Activated CD8-positive, alpha-beta T cell treated with anti-CD3 and anti-CD28 coated beads, Interleukin-2, amount 10 ng/mL, durations not matched to agents 7 days and 5 days (primary cell): ENCODE measurements at regions not wholly inside any gene's neighbourhood (a gene's known extent, or its start where the extent isn't known, plus 50 kb on each side); places are given as distances from the start of the nearest gene placed in this dataset.
"Not testable (repeated sequence)": the region's sequence is repeated elsewhere in the genome, so short reads cannot be mapped to it uniquely, and the experiment has no call there.

Experiments used
- ATAC-seq: fragments of 150-1000 bp; cut with Tn5 transposase; one replicate; pipeline ENCODE4 v1.10.0; 2021; ENCODE audit warnings: moderate library complexity
- CTCF ChIA-PET: fragments of 350-600 bp; sonication (Branson Sonifier 250); formaldehyde crosslinking; loops from one replicate; lab custom pipeline; 2021; ENCODE audit warnings: antibody characterized with exemption; lab: Charles Lee
- POLR2A ChIA-PET: fragments of 350-600 bp; sonication (Branson Sonifier 250); formaldehyde crosslinking; loops from one replicate; lab custom pipeline; 2021; ENCODE audit warnings: antibody characterized with exemption; lab: Charles Lee
- DNase-seq: peaks from one replicate; pipeline ENCODE4 v3.0.0-alpha.2; 2020
- H3K27ac Mint-ChIP-seq: one replicate; pipeline ENCODE4 v1.8.0; 2021; ENCODE audit warnings: mild to moderate bottlenecking, mixed read lengths
- H3K27me3 Mint-ChIP-seq: one replicate; pipeline ENCODE4 v1.8.0; 2021; ENCODE audit warnings: low read depth, mixed read lengths
- H3K36me3 Mint-ChIP-seq: one replicate; pipeline ENCODE4 v1.8.0; 2021; ENCODE audit warnings: low read depth, mixed read lengths
- H3K4me1 Mint-ChIP-seq: one replicate; pipeline ENCODE4 v1.8.0; 2021; ENCODE audit warnings: low read depth, mixed read lengths
- H3K4me3 Mint-ChIP-seq: one replicate; pipeline ENCODE4 v1.8.0; 2021; ENCODE audit warnings: mild to moderate bottlenecking, mixed read lengths
- H3K9me3 Mint-ChIP-seq: one replicate; pipeline ENCODE4 v1.8.0; 2022; ENCODE audit warnings: mixed read lengths; ENCODE audit not compliant: insufficient read depth

- peak; percentile 84 for ATAC-seq
- Mint-ChIP-seq H3K4me3 (peak overlapping the region; percentile 74), H3K27me3 (peaks cover 13% of the 10 kb centered on the region), H3K4me1 (peaks cover 16% of the 10 kb centered on the region)
- H3K27ac Mint-ChIP-seq, H3K36me3 Mint-ChIP-seq, POLR2A ChIA-PET, H3K9me3 Mint-ChIP-seq, CTCF ChIA-PET: not testable (repeated sequence)
- DNase-seq: peak; percentile 46
These were observed 162.9 kb downstream of the KBTBD2 start for GRCh38 chr7:32728412-32729334.

- H3K9me3 Mint-ChIP-seq, POLR2A ChIA-PET, H3K27ac Mint-ChIP-seq, H3K36me3 Mint-ChIP-seq, CTCF ChIA-PET: not testable (repeated sequence)
- peaks cover 16% of the 10 kb centered on the region for H3K27me3 Mint-ChIP-seq
- ATAC-seq (peak; percentile 80), DNase-seq (peak; percentile 53)
- peak overlapping the region; percentile 74 for H3K4me3 Mint-ChIP-seq
- peaks cover 15% of the 10 kb centered on the region for H3K4me1 Mint-ChIP-seq
These were observed 163.8 kb downstream of the KBTBD2 start for GRCh38 chr7:32727483-32728411.

GRCh38 chr7:32722837-32723236, 168.7 kb downstream of the KBTBD2 start:
- H3K4me1 Mint-ChIP-seq, POLR2A ChIA-PET: not testable (repeated sequence)

GRCh38 chr7:32694182-32694581, 197.4 kb downstream of the KBTBD2 start:
- H3K27ac Mint-ChIP-seq: no peak overlapping the region
- no peak overlapping the region for H3K4me3 Mint-ChIP-seq
- ATAC-seq (no peak), DNase-seq (no peak)
- no peaks in the 10 kb centered on the region for H3K9me3 Mint-ChIP-seq
- no peaks in the 10 kb centered on the region for H3K36me3 Mint-ChIP-seq
- peaks cover 4% of the 10 kb centered on the region for H3K4me1 Mint-ChIP-seq
- no peaks in the 10 kb centered on the region for H3K27me3 Mint-ChIP-seq
- POLR2A ChIA-PET: no interaction called here
- CTCF ChIA-PET: interaction anchor here (2.1 kb wide), 1 partner anchor 414 kb away, joined by 8 read pairs; the partner anchor contains the start of gene RP9

More at GRCh38 chr7:32722837-32723236, 168.7 kb downstream of the KBTBD2 start:
- H3K27ac Mint-ChIP-seq, H3K4me3 Mint-ChIP-seq, ATAC-seq, CTCF ChIA-PET, DNase-seq, H3K9me3 Mint-ChIP-seq, H3K36me3 Mint-ChIP-seq: not testable (repeated sequence)
- H3K27me3 Mint-ChIP-seq: peaks cover 16% of the 10 kb centered on the region

- CTCF ChIA-PET: interaction anchor here (2.1 kb wide), 1 partner anchor 416 kb away, joined by 8 read pairs; the partner anchor contains the start of gene RP9
- DNase-seq, POLR2A ChIA-PET: not testable (repeated sequence)
These were observed 196.9 kb downstream of the AVL9 start for GRCh38 chr7:32691965-32692815.

GRCh38 chr7:32688092-32688491, 192.8 kb downstream of the AVL9 start:
- H3K27ac Mint-ChIP-seq, H3K9me3 Mint-ChIP-seq, H3K36me3 Mint-ChIP-seq, POLR2A ChIA-PET, ATAC-seq, CTCF ChIA-PET, H3K4me3 Mint-ChIP-seq, DNase-seq, H3K27me3 Mint-ChIP-seq: not testable (repeated sequence)
- peaks cover 12% of the 10 kb centered on the region for H3K4me1 Mint-ChIP-seq

More at GRCh38 chr7:32691965-32692815, 196.9 kb downstream of the AVL9 start:
- ATAC-seq: peak; percentile 74
- not testable (repeated sequence) for H3K36me3 Mint-ChIP-seq, H3K4me3 Mint-ChIP-seq, H3K9me3 Mint-ChIP-seq, H3K27me3 Mint-ChIP-seq, H3K27ac Mint-ChIP-seq
- peaks cover 12% of the 10 kb centered on the region for H3K4me1 Mint-ChIP-seq

- CTCF ChIA-PET: no interaction called here
- Mint-ChIP-seq H3K4me1 (no peaks in the 10 kb centered on the region), H3K27ac (no peak overlapping the region), H3K27me3 (no peaks in the 10 kb centered on the region), H3K4me3 (no peak overlapping the region), H3K36me3 (no peaks in the 10 kb centered on the region), H3K9me3 (peaks cover 4% of the 10 kb centered on the region)
- DNase-seq (no peak), ATAC-seq (no peak)
- POLR2A ChIA-PET: no interaction called here
These were observed 185.9 kb downstream of the AVL9 start for GRCh38 chr7:32681174-32681518.

GRCh38 chr7:32680259-32681173, 185.2 kb downstream of the AVL9 start:
- no peak overlapping the region for H3K4me3 Mint-ChIP-seq
- ATAC-seq (no peak), DNase-seq (no peak)
- peaks cover 4% of the 10 kb centered on the region for H3K9me3 Mint-ChIP-seq
- no peak overlapping the region for H3K27ac Mint-ChIP-seq
- ChIA-PET POLR2A (no interaction called here), CTCF (interaction anchor here (1.3 kb wide), 1 partner anchor 166 kb away, joined by 6 read pairs; no protein-coding TSS in a partner anchor)
- no peaks in the 10 kb centered on the region for H3K4me1 Mint-ChIP-seq
- no peaks in the 10 kb centered on the region for H3K27me3 Mint-ChIP-seq
- no peaks in the 10 kb centered on the region for H3K36me3 Mint-ChIP-seq

GRCh38 chr7:32679192-32679591, 183.9 kb downstream of the AVL9 start:
- no peak overlapping the region for H3K4me3 Mint-ChIP-seq
- no peak for ATAC-seq
- H3K27ac Mint-ChIP-seq: no peak overlapping the region

GRCh38 chr7:32677593-32677992, 182.3 kb downstream of the AVL9 start:
- Mint-ChIP-seq H3K9me3 (peaks cover 4% of the 10 kb centered on the region), H3K4me1 (no peaks in the 10 kb centered on the region), H3K36me3 (no peaks in the 10 kb centered on the region), H3K27ac (no peak overlapping the region), H3K27me3 (no peaks in the 10 kb centered on the region), H3K4me3 (no peak overlapping the region)
- ATAC-seq (no peak), DNase-seq (no peak)
- ChIA-PET CTCF (no interaction called here), POLR2A (no interaction called here)

More at GRCh38 chr7:32679192-32679591, 183.9 kb downstream of the AVL9 start:
- POLR2A ChIA-PET: interaction anchor here (0.6 kb wide), 1 partner anchor 18 kb away, joined by 3 read pairs; no protein-coding TSS in a partner anchor
- Mint-ChIP-seq H3K4me1 (no peaks in the 10 kb centered on the region), H3K27me3 (no peaks in the 10 kb centered on the region), H3K36me3 (no peaks in the 10 kb centered on the region), H3K9me3 (peaks cover 4% of the 10 kb centered on the region)
- CTCF ChIA-PET: interaction anchor here (1.3 kb wide), 1 partner anchor 168 kb away, joined by 6 read pairs; no protein-coding TSS in a partner anchor
- DNase-seq: no peak
